ENCODE measurements at regions not wholly inside any gene's neighbourhood (a gene's known extent, or its start where the extent isn't known, plus 50 kb on each side); places are given as distances from the start of the nearest gene placed in this dataset.
"Not testable (repeated sequence)": the region's sequence is repeated elsewhere in the genome, so short reads cannot be mapped to it uniquely, and the experiment has no call there.

GRCh38 chr1:194859481-194860154 lies 1673.2 kb upstream of the B3GALT2 start:
- not testable (repeated sequence) for DNase-seq

- DNase-seq = not testable (repeated sequence)
Measured at GRCh38 chr1:194858811-194859480, 1672.5 kb upstream of the B3GALT2 start.

GRCh38 chr1:194857413-194857812 lies 1671.0 kb upstream of the B3GALT2 start:
- DNase-seq = no peak

- no peak for DNase-seq
Measured at GRCh38 chr1:194848846-194849245, 1662.4 kb upstream of the B3GALT2 start.

- DNase-seq = peak in 1 of 2 experiments; percentile 0
Measured at GRCh38 chr1:194846488-194846887, 1660.1 kb upstream of the B3GALT2 start.

- DNase-seq = no peak
Measured at GRCh38 chr1:194843077-194843476, 1656.7 kb upstream of the B3GALT2 start.

GRCh38 chr1:194833111-194833510 lies 1646.7 kb upstream of the B3GALT2 start:
- DNase-seq = no peak

GRCh38 chr1:194831595-194831994 lies 1645.2 kb upstream of the B3GALT2 start:
- not testable (repeated sequence) for DNase-seq

GRCh38 chr1:194830387-194830786 lies 1644.0 kb upstream of the B3GALT2 start:
- DNase-seq = no peak

- DNase-seq = no peak
Measured at GRCh38 chr1:194829492-194829891, 1643.1 kb upstream of the B3GALT2 start.

- DNase-seq = no peak
Measured at GRCh38 chr1:194825382-194825781, 1639.0 kb upstream of the B3GALT2 start.

- no peak for DNase-seq
Measured at GRCh38 chr1:194821091-194821490, 1634.7 kb upstream of the B3GALT2 start.

GRCh38 chr1:194818674-194819073 lies 1632.3 kb upstream of the B3GALT2 start:
- no peak for DNase-seq

- no peak for DNase-seq
Measured at GRCh38 chr1:194816859-194817258, 1630.4 kb upstream of the B3GALT2 start.

GRCh38 chr1:194813096-194813495 lies 1626.7 kb upstream of the B3GALT2 start:
- DNase-seq = no peak

- no peak for DNase-seq
Measured at GRCh38 chr1:194809665-194810064, 1623.3 kb upstream of the B3GALT2 start.

GRCh38 chr1:194809215-194809614 lies 1622.8 kb upstream of the B3GALT2 start:
- DNase-seq = no peak

GRCh38 chr1:194807530-194808220 lies 1621.3 kb upstream of the B3GALT2 start:
- DNase-seq = no peak

- DNase-seq = no peak
Measured at GRCh38 chr1:194802572-194802971, 1616.2 kb upstream of the B3GALT2 start.

GRCh38 chr1:194795917-194796593 lies 1609.6 kb upstream of the B3GALT2 start:
- DNase-seq = no peak

- no peak for DNase-seq
Measured at GRCh38 chr1:194787001-194787400, 1600.6 kb upstream of the B3GALT2 start.

GRCh38 chr1:194786027-194786426 lies 1599.6 kb upstream of the B3GALT2 start:
- DNase-seq = no peak

- no peak for DNase-seq
Measured at GRCh38 chr1:194776657-194777056, 1590.2 kb upstream of the B3GALT2 start.
